GM20000 (cell line): ENCODE measurements at regions not wholly inside any gene's neighbourhood (a gene's known extent, or its start where the extent isn't known, plus 50 kb on each side); places are given as distances from the start of the nearest gene placed in this dataset.

Experiments used
- DNase-seq: peaks from one replicate; pipeline ENCODE4 v3.0.0; 2012; ENCODE audit warnings: low spot score
- TF ChIP-seq, protein P1 (sequence below): IDR thresholded peaks from 2 replicates; pipeline ENCODE4 v1.5.1; 2012; ENCODE audit warnings: mild to moderate bottlenecking, control low read depth; ENCODE audit errors: extremely low read depth, missing control alignments

DNA sequence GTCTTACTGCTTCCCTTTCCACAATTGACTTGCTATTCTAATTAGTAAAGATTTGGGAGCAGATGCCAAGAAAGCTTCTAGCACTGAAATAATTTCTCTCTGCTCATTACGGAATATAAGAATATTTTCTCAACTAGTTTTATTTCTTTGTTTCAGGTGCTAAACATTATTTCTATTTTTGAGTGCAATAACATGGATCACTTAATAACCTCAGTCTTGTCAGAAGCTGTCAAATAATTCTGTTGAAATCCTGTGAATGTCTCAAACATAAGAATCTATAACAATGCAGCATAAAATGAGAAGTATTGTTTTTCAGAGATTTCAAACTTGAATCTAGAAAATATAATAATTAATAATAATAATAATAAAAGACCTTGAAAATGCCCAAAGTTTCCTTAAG, 1221.0 kb downstream of the DSC3 start:
- DNase-seq, result no peak
- TF ChIP-seq, protein P1, sequence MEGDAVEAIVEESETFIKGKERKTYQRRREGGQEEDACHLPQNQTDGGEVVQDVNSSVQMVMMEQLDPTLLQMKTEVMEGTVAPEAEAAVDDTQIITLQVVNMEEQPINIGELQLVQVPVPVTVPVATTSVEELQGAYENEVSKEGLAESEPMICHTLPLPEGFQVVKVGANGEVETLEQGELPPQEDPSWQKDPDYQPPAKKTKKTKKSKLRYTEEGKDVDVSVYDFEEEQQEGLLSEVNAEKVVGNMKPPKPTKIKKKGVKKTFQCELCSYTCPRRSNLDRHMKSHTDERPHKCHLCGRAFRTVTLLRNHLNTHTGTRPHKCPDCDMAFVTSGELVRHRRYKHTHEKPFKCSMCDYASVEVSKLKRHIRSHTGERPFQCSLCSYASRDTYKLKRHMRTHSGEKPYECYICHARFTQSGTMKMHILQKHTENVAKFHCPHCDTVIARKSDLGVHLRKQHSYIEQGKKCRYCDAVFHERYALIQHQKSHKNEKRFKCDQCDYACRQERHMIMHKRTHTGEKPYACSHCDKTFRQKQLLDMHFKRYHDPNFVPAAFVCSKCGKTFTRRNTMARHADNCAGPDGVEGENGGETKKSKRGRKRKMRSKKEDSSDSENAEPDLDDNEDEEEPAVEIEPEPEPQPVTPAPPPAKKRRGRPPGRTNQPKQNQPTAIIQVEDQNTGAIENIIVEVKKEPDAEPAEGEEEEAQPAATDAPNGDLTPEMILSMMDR, result no peak

DNA sequence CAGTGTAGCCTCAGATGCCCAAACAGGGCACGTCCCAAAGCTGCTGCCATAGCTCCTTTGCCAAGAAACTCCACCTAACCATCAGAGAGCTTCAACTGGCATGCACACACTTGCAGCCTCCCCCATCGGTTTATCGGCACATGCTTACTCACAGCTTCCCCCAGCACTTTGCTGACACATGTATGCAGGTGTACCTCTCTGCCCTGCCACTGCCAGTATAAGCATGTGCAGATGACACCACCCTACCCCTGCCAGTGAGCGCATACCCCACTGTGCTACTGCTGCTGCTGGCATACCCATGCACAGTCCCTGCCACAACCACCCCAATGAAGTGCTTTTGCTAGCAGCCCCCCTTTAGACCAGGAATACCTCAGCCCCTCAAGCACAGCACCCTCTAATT, 1231.0 kb downstream of the DSC3 start:
- no peak for DNase-seq
- TF ChIP-seq, protein P1, result no peak

DNA sequence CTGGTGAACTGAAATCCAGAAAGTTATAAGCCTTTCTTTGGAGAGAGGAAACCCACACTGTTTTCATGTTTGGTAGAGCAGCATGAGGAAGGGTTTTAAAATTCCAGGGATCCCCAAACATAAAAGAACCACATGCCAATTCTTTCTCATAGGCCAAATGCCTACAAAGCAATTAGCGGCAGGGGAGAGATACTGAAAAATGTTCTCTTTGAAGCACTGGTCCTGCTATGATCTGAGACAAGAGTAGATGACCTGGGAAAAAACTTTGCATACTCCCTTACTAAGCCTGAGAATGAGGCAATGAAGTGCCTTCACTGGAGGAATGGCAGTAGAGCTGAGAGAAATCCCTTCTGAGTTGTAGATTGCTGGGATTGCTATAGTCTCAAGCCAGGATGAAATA, 1261.7 kb downstream of the DSC3 start:
- DNase-seq, result no peak
- TF ChIP-seq, protein P1, result no peak

DNA sequence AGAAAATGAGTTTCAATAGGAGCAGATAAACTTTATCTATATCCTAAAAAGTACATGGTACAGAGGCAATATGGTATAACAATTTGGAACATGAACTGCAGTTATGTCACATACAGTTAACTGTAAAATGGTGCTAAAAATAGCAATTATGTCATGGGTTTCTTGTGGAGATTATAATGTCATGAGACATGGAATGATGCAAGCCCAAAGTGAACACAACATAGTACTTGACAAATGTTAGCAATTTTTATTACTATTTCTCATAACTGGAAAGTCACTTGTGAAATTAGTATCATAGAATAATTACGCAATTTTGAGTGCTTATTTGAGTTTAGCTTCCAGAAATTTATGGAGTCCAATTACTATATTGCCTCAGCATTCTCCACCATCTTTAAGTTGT, 1263.4 kb downstream of the DSC3 start:
- no peak for DNase-seq
- TF ChIP-seq, protein P1, result no peak

DNA sequence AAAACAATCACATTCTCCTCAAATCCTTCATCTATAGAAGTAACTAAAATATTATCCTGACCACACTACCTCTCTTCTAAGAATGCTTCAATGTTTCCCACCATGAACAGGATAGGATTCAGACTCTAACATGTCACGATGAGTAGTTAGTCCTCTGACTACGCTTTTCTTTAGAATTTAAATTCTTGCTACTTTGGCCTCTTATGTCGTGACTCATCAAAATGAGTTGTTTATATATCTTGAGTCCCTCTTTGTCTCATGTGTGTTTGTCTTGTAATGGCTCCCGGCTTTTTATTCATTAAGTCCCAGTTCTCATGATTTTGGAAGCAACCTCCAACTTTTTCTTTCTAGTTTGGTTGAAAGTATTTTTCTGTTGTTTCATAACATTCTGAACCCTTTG, 1289.2 kb downstream of the DSC3 start:
- no peak for DNase-seq

DNA sequence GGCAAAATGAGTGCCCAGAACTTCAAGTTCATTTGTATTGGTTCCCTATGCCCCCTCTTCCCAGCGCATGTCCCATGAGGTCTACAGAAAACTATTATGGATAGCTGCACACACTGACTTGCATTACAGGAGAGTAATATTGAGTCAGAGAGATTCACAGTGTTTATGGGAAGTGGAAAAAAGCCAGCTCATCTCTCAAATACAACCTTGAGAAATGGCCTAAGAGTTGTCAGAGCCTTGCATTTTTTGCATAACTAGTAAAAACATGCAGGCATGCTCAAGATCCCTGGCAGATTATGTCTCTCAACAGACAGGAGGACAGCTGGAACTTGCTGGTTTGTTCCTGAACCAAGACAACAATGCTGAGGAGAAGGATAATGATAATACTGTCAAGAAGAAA, 1292.8 kb downstream of the DSC3 start:
- no peak for DNase-seq
- TF ChIP-seq, protein P1, result no peak

More for the DNA sequence above, 1289.2 kb downstream of the DSC3 start:
- TF ChIP-seq, protein P1, result no peak

DNA sequence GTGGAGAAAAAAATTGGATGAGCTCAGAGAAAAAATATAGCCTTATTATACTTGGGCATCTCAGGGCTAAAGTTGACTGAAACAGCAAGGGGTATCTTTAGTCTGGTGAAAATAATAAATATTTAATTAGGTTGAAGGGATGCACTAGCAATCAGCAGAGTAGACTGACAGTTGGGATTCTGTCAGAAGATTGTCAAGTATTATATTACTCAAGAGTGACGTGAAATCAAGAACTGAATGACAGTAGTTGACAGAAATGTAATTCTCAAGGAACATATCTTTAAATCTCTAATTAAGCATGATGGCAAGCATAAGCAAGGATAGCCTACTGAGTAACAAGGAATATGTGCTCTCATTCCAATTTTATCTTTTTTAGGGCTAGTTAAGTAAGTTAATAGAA, 1301.1 kb downstream of the DSC3 start:
- TF ChIP-seq, protein P1, result no peak
- no peak for DNase-seq
